Limb (tissue), 2 donors: ENCODE measurements at regions not wholly inside any gene's neighbourhood (a gene's known extent, or its start where the extent isn't known, plus 50 kb on each side); places are given as distances from the start of the nearest gene placed in this dataset.
A peak's percentile ranks its signal among the peaks of the same experiment; 100 is the strongest.
"Not testable (repeated sequence)": the region's sequence is repeated elsewhere in the genome, so short reads cannot be mapped to it uniquely, and the experiment has no call there.

Experiments
- DNase-seq, 2 donors: peaks; one replicate each; pipeline ENCODE4 v3.0.0-alpha.2; 2016; ENCODE audit errors: extremely low spot score in 2 of 2

DNA sequence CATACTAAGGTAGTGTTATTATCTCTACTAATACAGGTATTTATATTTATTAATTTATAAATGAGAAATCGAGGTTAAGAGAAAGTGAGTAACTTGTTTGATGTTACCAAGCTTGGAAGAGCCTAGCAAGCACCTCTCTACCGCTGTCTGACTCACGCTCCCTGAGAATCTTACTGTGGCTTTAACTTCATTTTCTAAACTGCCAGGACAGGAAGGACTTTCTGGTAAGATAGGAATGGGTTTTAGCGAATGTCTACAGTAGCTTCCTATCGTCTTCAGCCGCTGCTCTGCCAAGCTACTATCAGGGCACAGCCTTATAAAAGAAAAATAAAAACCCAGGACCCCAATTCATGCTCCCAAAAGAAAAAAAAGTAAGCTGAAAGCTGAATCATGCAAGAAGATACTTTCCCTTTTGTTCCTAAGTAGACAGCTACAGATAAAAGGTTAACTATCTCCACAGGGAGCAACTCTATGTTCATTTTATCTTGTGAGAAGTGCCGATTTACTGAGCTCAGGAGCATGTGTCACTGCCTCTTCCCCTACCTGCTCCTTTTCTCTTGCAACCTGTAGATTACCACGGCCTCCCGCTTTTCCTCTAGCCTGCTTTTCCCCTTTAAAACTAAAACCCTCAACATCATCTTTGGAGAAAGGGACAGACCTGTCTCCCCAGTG lies 60.2 kb downstream of the THNSL1 start:
- DNase-seq = no peak

DNA sequence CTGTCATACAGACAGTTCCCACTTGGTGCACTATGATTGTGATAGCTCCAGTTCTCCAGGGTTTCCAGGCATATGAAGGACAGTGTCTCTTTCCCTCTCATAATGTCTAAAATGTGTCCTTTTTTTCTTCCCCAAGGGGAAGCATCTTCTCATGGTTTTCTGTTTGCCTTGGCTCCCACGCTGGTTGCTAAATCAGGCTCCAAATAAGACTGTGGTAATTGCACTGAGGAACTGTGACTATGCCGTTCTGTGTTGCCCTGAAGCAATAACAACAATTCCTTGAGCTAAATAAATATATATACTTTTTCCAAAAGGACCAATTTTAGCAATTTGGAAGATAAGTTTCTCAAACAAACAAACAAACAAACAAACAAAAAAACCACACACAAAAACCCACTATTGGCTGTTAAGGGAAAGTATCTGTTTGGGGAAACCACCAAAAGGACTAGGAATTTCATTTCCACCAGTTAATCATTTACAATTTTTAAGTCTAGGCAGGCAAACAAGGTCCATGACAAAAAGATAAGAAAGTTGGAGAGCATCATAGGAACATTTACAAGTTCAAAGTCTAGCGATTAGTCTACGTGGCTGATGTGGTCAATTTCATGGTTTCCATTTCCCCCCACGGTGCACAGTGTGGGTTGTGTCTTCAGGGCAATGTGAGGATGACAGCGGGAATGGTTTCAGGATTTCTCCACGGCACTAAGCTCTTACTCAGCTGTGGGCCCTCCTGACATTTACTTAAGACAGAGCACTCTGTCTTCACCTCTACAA lies 62.4 kb downstream of the THNSL1 start:
- DNase-seq = no peak

DNA sequence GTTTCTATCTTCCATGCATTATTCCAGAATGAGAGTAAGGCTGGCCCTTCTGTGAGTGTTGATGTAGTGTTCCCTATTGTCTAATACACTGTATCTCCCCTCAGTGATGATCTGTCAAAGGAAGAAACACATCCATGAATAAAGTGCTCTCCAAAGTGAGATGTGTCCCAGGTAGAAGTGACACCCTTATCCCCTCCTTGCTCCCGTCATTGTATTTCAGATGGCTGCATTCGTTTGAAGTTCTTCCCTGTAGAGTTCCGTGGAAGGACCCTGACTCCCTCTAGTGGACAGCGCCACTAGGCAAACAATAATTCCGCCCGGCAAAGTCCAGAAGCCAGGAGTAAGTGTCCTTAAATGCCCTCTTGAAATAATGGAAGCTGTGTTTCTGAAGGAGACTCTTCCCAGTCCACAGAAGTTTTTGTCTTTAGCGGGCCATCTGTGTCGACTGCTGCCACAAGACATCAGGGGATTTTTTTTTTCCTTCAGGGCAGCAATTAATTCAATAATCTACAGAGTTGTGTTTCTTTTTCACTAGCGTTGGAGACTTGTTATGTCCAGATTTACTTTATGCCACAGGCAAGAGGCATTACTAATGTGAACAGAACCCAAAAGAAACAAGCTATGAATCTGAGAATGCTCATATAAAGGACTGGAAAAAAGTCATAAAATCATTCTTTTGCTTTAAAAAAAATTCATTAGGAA lies 64.6 kb downstream of the THNSL1 start:
- DNase-seq = peak; percentile 86 to 88

DNA sequence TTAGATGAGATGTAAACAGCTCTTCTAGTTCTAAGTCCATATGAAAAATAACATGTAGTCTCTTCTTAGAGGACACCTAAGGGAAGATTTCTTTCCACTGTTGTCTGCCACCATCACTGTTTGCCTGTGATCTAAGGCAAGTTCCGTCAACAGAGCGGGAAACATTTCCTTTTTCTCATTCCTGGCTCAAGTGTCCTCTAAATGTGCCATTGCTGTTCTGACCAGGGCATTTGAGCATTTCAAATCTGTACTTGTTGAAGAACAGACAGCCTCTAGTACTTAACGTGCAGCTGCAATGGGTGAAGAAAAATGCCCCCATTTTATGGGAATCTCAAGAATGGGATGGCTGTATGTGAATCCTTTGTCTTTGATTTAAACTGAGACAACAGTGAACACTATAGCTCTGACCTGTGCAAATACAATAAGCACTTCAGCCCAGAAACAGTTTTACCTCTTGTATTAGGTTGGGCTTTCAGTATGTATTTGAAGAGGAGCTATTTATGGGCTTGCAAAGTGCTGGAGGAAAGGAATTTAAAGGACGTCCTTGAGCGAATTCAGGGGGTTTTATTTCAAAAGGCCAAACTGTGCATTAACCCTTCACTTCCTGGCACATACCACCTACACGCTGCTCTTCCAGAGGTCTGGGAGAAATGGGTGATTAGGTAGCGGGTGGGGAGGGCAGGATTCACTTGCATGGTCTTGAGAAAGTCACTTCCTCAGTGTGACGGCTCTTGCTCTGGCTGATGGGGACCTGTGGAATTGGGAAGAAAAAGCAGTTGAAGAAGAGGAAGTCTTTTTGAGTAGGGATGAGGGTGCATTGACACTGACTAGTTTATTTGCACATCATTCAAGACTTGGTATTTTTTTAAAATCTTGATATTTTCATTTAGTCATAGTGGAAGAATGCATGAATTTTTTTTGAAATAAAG lies 66.1 kb downstream of the THNSL1 start:
- no peak for DNase-seq

DNA sequence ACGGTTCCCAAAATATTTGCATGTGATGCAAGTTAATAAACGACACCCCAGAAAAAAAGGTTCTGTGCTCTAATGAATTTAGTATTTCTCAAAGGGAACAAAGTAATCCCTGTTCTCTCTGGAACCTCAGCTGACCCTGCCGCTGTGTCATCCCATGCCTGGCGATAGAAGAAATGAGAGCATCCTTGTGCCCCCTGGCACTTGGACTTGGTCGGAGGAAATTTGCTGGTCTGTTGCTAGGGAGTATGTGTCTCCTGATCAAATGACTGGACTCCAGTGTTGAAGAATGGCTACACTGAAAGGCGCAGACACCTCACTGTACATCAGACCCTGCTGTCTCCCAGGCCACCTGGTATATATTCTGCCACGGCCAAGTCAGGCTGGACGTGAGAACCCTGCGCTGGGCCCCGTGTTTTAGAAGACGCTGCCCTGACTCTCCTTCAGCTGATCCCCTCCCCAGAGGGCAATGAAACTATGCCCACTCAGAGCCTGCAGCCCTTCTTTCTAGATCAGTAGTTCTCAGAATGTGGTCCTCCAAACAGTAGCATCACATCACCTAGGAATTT lies 67.2 kb downstream of the THNSL1 start:
- no peak for DNase-seq

DNA sequence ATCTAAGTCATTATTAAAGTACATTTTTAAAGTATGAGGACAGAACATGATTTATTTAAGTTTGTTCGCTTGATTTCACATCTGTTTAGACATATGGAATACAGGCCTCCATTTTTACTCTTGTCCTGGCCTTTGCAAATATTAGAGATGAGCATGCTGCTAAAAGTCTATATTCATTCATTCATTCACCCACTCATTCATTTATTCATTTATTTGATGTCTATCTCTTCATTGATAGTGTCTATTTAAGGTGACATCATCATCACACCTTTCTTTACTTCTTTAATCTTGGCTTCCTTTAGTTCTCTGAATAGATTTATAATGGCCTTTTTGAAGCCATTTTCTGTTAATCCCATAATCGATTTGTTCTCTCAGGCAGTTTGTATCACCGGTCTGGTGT lies 68.0 kb downstream of the THNSL1 start:
- DNase-seq = no peak

DNA sequence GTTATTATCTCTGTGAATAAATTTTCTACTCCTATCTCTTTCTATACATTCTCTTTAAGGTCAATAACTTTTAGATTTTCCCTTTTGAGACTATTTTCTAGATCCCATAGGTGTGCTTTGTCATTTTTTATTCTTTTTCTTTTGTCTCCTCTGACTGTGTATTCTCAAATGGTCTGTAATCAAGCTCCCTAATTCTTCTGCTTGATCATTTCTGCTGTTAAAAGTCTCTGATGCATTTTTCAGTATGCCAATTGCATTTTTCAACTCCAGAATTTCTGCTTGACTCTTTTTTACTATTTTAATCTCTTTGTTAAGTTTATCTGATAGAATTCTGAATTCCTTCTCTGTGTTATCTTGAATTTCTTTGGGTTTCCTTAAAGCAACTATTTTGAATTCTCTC lies 78.2 kb downstream of the THNSL1 start:
- DNase-seq = no peak

DNA sequence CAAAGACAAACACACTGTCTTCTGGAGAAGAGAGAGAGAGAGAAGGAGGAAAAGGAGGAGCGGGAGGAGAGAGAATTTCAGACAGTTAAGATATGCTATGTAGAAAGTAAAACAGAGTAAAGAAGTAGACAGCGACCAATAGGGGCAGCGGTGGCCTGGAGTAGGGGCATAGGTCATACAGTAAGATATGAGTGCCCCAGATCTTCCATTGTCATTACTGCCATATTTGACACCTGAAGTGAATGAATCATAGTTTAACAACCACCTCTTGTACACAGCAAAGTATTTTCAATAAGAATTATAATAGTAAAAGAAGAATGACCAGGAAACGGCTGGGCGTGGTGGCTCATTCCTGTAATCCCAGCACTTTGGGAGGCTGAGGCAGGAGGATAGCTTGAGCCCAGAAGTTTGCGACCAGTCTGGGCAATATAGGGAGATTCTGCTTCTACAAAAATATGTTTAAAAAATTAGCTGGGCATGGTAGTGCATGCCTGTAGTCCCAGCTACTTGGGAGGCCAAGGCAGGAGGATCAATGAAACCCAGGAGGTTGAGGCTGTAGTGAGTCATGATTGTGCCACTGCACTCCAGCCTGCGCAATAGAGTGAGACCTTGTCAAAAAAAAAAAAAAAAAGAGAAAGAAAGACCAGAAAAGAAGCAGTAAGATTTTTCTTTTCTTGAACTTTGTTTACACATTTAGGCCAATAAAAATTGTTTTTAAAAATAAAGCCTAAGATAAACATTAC lies 77.0 kb upstream of the GPR158 start:
- no peak for DNase-seq

DNA sequence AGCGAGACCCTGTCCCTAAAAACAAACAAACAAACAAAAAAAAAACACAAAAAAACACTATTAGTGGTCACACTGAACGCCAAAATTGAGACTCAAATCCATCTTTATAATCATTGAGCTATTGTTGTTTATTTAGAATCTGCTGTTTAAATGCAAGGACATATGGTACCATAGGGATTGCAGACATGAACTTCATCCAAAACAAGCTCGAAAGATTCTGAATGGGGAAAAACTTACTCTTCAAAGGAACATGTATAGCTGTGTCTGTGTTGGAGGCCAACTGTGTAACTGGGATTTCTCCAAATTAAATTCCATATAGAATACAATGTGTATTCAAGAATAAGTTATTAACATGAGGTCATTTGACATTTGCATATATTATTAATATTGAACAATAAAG lies 74.7 kb upstream of the GPR158 start:
- no peak for DNase-seq

DNA sequence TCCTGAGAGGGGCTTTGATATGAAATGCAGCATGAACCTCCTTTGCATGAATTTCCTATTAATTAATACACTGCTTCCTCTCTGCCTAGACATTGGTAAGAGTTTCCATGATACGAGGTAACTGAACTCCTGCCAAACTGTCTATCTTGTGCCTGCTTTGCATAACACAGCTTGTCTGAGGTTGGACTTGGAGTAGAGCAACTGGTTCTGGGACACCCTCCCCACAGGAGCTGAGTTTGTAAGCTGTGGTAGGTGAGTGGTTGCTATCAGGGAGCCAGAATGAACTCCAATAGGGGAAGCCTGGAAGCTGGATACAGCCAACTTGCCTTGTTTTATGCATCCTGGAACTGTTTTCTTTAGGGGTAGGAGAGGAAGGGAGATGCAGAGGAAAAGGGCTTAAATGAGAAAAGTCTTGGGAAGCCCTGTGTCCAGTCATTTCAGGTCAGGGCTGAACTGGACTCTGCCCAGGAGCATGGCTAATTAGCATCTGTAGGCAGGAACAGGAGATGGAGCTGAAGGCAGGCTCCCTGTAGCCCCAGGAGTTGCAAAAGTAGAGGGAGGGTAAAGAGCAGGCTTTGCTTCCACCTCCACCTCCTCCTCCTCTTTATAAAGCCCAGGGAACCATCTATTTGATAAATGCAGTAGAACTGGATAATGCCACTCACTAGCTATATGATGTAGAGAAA lies 73.2 kb upstream of the GPR158 start:
- DNase-seq = no peak

DNA sequence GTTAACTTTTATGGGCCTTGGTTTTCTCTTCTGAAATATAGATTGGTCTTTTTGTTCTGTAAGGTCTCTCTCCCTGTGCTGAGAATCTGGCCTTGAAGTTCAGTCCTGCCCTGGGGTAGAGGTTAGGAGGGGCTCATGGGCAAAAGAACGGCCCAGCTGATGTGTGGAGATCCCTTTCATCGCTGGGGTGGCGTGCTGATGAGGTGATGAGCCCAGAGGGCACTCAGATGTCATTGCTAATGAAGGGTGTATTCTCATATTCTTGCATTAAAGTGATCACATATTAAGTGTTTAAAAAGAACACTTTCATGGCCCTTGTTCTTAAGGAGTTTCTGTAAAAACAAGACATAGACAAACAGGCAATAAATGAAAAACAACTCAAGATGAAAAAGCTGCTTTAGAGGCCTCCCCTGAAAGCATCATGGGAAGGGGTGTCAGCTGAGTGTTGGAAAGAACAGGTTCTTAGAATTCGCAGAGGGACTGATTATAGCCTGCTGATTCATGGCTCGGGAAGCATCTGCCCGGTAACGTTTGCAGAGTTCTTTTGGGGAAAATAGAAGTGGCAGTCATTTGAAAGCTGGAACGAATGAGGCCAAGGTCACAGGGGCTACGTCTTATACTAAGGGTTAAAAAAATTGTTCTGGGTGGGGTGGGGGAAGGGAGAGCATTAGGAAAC lies 72.5 kb upstream of the GPR158 start:
- no peak for DNase-seq

DNA sequence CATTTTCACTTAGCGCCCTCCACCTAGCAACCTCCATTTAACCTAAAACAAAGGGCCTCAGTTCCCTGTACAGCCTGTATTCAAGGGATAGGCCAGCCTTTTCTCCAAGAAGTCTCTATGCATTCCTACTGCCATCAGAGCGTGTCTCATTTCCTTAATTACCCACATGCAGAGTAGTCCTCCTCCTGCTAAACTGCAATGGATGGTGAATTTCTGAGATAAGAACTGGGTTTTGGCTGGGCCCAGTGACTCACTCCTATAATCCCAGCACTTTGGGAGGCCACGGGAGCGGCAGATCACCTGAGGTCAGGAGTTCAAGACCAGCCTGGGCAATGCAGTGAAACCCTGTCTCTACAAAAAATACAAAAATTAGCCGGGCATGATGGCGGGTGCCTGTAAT lies 71.1 kb upstream of the GPR158 start:
- DNase-seq = no peak

DNA sequence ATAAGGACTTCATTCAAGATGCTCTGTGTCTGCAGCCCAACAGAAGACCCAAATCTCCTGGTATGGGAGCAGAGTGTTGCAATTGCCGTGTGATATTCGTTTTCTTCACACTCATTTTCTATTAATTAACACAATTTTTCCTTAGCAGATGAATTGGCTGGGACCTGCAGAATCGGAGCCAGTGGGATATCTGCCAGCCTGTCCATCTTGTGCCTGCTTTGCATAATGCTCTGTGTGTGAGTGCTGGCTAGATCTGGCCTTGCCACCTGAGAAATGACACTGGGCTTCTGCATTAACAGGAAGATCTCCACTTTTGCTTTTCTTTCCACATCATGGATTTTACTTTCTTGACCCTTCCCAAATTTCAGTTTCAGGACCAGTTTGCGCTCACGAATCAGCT lies 70.4 kb upstream of the GPR158 start:
- DNase-seq = no peak

DNA sequence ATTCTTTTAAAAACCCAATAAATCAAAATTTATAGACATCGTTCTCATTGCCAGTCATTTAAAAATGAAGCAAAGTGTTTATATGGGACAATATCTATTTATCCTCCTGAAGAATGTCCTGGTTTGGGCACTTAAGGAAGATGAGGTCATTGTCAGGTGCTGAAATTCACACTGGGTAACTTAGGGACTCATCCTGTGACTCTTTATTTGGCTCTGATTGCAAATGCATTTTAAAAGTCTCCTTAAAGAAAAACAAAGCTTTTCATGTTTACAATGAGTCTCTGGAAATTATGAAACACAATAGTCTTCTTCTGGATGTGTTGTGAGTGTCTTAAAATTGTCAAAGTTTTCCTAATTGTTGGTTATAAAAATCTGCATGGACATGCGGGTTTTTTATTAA lies 69.5 kb upstream of the GPR158 start:
- DNase-seq = no peak

DNA sequence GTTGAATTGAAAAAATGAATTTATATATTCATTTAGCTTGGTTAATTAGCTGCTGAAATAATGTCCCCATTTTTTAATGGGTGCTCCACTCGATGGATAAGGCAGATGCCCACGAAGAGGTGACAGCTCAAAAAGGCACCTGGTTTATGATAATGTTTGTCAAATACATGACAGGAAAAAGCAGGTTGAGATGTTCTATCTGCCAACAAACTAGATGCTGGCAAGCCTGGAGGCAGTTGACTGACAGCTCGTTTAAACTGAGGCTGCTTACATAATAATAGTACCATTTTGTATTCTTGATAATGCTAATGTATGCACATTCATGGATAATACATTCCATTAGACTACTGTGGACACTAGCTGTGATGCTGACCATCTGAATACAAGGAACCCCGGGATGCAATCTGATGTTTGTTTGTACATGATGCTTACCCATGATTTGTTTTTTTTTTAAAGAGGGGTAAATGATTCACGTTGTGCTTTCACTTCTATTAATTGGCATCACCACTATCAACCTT lies 69.0 kb upstream of the GPR158 start:
- no peak for DNase-seq

DNA sequence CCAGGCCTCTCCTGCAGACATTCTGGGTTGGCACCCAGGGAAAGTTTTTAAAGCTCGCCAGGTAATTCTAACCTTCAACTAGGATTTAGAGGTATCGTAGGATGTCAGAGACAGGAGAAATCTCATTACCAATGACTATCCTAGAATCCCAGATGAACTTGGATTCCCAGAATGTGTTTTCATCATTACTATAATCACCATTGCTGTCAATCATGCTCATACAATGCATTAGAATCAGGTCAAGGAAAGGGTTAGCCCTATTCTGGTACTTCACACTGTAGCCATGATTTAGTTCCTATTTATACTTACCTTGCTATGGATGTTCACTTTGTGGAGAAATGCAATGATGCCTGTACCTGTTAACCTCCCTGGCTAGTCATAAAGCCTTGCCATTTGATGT lies 67.0 kb upstream of the GPR158 start:
- DNase-seq = no peak

DNA sequence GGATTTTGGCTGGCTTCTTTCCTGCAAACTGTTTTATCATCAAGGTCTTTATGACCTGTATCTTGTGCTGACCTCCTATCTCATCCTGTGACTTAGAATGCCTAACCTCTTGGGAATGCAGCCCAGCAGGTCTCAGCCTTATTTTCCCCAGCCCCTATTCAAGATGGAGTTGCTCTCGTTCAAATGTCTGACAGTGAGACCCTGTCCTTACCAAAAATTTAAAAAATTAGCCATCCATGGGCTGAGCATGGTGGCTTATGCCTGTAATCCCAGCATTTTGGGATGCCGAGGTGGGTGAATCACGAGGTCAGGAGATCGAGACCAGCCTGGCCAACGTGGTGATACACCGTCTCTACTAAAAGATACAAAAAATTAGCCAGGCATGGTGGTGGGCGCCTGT lies 64.9 kb upstream of the GPR158 start:
- not testable (repeated sequence) for DNase-seq

DNA sequence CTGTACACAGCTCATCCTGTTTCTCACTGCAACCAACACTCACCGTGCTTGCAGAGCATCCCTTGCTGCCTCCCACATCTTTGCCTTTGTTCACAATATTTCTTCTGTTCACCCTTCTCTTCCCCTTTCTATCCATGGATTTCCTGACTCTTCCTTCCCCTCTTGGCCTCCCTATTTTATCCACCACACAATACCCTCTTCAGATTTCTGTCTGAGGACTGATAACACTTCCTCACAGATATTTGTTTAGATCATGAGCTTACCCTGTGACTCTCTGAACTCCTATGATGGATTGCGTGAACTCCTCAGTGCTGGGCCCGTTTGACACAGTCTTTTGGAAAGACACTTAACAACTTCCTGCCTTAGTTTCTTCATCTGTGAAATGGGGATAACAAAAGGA lies 62.8 kb upstream of the GPR158 start:
- no peak for DNase-seq
